GM12878 (cell line): ENCODE measurements at regions not wholly inside any gene's neighbourhood (a gene's known extent, or its start where the extent isn't known, plus 50 kb on each side); places are given as distances from the start of the nearest gene placed in this dataset.

ENCODE experiments used
- CHD2 ChIP-seq: IDR thresholded peaks from 2 replicates; pipeline ENCODE4 v1.6.1; 2011; ENCODE audit warnings: low read depth, low read length, improper control_type of control experiment, borderline replicate concordance
- EED ChIP-seq: sonication (generic); IDR thresholded peaks from 2 replicates; pipeline ENCODE4 v1.6.1; 2016; ENCODE audit warnings: antibody characterized with exemption, low read depth
- IRF5 ChIP-seq: fragments of 450-650 bp; IDR thresholded peaks from 2 replicates; pipeline ENCODE4 v1.6.1; 2017; ENCODE audit warnings: borderline replicate concordance
- PAX5 ChIP-seq: IDR thresholded peaks from 2 replicates; pipeline ENCODE4 v1.6.1; 2011; ENCODE audit warnings: low read depth, low read length, borderline replicate concordance
- PKNOX1 ChIP-seq: fragments of 450-650 bp; IDR thresholded peaks from 2 replicates; pipeline ENCODE4 v1.6.1; 2016; ENCODE audit warnings: mild to moderate bottlenecking
- POLR2AphosphoS5 ChIP-seq: IDR thresholded peaks from 2 replicates; pipeline ENCODE4 v1.6.1; 2011; ENCODE audit warnings: mild to moderate bottlenecking, low read length, inconsistent platforms
- SP1 ChIP-seq: IDR thresholded peaks from one replicate; pipeline ENCODE4 v1.6.1; 2011; ENCODE audit warnings: low read depth, low read length
- ZBTB4 ChIP-seq: fragments of 450-650 bp; formaldehyde crosslinking; IDR thresholded peaks from 2 replicates; pipeline ENCODE4 v1.4.0; 2022; ENCODE audit warnings: mild to moderate bottlenecking, moderate library complexity
- ZNF592 ChIP-seq: fragments of 450-650 bp; IDR thresholded peaks from 2 replicates; pipeline ENCODE4 v1.6.1; 2017; ENCODE audit warnings: mild to moderate bottlenecking, moderate library complexity
- ZNF687 ChIP-seq: fragments of 450-650 bp; IDR thresholded peaks from 2 replicates; pipeline ENCODE4 v1.6.1; 2017; ENCODE audit warnings: mild to moderate bottlenecking, moderate library complexity

GRCh38 chr17:56688151-56688550, 94.7 kb downstream of the NOG start (continued):
- no peak for TF ChIP-seq ZNF687
- TF ChIP-seq POLR2AphosphoS5, result no peak
- TF ChIP-seq IRF5, result no peak
- TF ChIP-seq PAX5, result no peak
- TF ChIP-seq EED, result no peak
- no peak for TF ChIP-seq ZBTB4 (CRISPR knock-in tag)
- no peak for TF ChIP-seq SP1
- no peak for TF ChIP-seq ZNF592
- TF ChIP-seq CHD2, result no peak
- TF ChIP-seq PKNOX1, result no peak
